ENCODE measurements at regions not wholly inside any gene's neighbourhood (a gene's known extent, or its start where the extent isn't known, plus 50 kb on each side); places are given as distances from the start of the nearest gene placed in this dataset.

DNA sequence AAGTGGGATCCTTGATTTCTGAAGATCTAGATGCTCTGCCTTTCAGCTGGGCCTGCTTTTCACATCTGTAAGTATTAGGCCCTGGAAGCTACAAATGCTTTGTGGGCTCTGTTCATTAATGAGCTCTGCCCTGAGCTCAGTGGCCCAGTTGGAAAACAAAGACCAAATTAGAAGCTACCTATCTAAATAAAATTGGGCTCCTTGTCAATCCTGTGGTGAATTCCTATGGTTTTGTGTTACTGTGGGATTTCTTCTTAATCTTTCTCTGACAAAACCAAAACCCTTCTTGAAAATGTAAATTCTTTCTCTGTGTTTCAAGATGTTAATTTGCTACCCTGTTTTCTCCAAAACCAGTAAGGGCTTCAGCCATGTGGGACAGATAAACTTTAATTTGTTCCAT lies 219.0 kb upstream of the HS6ST1 start:
- no peak for DNase-seq

- DNase-seq: no peak
Measured at GRCh38 chr2:128538396-128538795, 219.7 kb upstream of the HS6ST1 start.

DNA sequence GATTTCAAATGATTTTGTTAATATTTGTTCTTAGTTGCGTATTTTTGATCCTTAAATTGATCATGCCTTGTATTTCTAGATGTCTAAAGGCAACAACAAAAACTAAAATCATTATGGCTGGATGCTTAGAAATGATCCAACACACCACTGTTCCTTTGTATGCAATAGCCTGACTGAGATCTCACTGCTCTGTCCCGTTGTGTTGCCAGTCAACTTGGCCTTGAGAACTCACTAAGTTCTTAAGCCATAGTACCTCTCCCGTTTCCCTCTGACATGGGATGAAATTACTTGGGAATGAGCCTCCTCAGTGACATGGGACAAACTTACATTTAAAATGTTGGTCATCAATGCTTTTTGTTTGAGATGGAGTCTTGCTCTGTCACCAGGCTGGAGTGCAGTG lies 222.0 kb upstream of the HS6ST1 start:
- no peak for DNase-seq

- DNase-seq: no peak
Measured at GRCh38 chr2:128541448-128541847, 222.8 kb upstream of the HS6ST1 start.

GRCh38 chr2:128543036-128543435 lies 224.4 kb upstream of the HS6ST1 start:
- no peak for DNase-seq

GRCh38 chr2:128543646-128544045 lies 225.0 kb upstream of the HS6ST1 start:
- DNase-seq: no peak

GRCh38 chr2:128544321-128545037 lies 225.8 kb upstream of the HS6ST1 start:
- no peak for DNase-seq

- no peak for DNase-seq
Measured at GRCh38 chr2:128545085-128545484, 226.4 kb upstream of the HS6ST1 start.

DNA sequence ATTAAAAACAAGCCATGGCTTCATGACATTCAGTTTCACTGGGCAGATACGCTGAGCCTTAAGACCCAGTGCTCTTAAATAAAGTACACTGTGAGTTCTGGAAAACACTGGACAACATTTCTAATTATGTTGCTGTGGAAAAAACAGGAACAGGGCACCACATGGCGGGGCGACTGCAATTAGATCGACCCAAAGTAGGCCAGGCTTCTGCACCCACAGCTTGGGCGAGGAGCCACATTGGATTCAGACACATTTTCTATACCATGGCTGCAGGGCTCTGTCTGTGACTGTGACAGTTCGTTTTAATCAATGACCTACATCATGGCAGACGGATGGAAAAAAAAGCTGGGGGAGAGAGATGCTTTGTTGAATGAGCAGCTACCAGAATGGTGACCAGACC lies 227.2 kb upstream of the HS6ST1 start:
- no peak for DNase-seq

DNA sequence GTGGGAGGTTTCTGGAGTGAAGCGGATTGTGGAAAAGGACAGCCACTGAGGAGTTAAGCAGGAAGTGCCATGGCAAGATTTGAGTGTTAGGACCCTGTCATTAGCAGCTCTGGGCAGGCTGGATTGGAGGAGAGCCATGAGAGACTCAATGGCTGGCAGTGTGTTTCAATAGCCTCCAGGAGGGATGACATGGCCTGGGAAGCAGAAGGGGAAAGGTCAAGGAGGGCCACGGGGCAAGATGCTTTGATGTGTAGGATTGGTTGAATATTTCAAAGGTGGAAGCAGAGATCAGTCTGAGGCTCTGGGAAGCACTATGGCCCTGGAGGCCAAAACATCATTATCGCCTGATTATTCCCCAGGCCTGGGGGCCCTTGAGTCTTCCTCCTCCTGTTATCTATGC lies 229.0 kb upstream of the HS6ST1 start:
- DNase-seq: no peak

- DNase-seq: no peak
Measured at GRCh38 chr2:128548461-128548891, 229.8 kb upstream of the HS6ST1 start.

- no peak for DNase-seq
Measured at GRCh38 chr2:128549094-128549493, 230.4 kb upstream of the HS6ST1 start.

- DNase-seq: no peak
Measured at GRCh38 chr2:128549646-128550260, 231.1 kb upstream of the HS6ST1 start.

- no peak for DNase-seq
Measured at GRCh38 chr2:128550389-128550788, 231.7 kb upstream of the HS6ST1 start.

- DNase-seq: no peak
Measured at GRCh38 chr2:128550801-128551416, 232.2 kb upstream of the HS6ST1 start.

DNA sequence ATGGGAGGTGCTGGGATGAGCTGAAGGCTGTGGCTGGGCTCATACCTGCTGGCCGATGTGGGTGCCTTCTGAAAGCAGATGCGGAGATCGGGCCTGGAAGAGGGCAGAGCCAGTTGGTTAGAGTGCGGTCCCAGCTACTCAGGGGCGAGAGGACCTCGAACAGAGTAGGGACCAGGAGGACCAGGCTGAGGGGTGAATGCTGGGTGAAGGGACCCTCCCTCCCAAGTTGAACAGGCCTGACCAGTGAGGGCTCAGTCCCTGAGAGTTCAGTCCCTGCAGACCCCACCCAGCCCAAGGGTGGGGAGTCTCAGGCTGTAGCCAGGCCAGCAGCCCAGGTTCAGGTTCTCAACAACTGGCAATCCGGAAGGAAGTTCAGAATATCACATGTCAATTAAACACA lies 232.8 kb upstream of the HS6ST1 start:
- DNase-seq: no peak

DNA sequence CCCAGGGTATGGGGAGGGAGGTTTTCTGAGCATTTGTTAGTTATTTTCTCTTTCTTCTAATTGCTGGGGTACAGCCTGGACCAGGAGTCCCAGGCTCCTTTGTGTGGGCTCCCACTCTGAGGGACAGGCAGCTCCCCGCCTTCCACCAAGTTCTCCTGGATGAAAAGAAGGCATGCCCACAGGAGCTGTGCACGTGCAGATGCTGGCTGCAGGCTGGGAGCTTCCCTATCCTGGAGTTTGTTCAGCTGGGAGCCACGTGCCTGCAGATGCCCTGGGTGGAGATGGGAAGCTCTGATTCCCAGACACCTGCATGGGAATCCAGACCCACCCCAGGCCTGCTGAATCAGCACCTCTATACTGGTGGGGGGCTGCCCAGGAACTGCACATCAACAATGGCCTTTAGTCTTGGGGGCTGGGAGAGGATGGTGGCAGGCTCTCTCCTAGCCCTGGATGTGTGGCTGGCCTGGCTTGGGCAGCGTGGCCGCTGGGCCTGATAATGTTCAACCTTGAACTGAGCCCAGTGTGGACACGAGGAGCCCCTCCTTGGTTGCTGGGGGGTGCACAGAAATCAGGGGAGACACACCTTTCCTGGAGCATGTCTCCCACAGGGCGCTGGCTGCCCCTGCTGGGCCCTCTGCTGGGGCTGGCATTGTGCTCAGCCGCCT lies 233.6 kb upstream of the HS6ST1 start:
- no peak for DNase-seq

GRCh38 chr2:128552806-128553551 lies 234.3 kb upstream of the HS6ST1 start:
- no peak for DNase-seq

DNA sequence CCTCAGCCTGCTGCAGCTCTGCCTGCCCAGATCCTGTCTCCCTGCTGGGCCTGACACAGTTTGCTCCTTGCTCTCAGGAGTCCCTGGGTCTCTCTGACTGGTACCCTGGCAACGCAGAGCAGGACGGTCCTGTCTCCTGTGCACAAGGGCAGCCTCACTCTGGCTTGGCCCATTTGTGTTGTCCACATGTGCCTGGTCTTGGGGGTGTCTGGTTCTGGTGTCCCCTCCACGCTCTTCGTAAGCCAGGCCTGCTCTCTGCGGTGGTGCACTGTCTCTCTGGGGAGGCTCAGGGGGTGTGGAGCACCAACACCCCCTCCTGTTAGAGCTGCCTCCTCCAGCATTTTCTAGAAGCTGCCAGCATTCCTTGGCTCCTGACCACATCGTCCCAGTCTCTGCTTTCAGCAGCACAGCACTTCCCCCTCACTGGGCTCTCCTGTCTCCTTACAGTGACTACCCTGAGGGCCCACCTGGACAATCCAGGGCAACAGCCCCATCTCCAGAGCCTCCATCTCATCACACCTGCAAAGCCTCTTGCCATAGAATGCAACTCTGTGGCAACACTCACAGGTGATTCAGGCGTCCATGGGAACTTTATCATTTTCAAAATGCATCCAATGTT lies 235.6 kb upstream of the HS6ST1 start:
- no peak for DNase-seq

- no peak for DNase-seq
Measured at GRCh38 chr2:128555433-128555832, 236.8 kb upstream of the HS6ST1 start.

- DNase-seq: no peak
Measured at GRCh38 chr2:128556089-128556488, 237.4 kb upstream of the HS6ST1 start.

DNA sequence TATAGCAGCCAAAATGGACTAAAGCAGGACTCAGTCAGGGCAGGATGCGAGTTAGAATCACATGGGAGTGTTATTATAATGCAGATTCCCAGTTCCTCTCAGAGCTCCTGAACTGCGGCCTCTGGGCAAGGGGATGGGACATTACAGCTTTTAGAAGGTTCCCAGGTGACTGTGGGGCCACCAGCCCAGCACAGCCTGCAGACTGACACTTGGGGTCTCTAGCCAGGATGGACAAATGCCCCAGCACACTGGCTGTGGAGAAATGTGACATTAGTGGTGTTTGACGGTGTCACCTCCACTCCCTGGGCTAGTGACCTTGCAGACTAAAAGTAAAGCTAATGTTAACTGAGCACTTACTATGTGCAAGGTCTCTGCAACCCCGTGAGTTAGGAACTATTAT lies 238.0 kb upstream of the HS6ST1 start:
- DNase-seq: no peak

DNA sequence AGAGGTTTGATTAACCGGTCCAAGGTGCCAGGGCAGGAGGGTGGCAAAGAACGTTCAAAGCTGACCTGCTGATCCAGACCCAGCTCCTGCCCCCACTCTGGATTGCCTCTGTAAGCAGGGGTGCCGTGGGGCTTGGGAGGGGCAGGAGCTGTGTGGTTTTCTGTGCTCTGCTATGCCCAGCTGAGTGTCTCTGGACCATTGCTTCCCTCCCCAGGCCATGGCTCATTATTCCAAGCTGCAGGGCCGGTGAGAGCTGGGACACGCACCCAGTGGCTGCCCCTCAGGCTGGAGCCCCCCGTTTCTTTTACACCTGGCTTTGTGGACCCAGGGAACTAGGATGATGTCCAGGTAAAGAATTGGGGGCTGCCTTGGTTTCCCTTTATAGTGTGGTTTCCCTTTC lies 238.4 kb upstream of the HS6ST1 start:
- DNase-seq: no peak

All from stimulated activated CD4-positive, alpha-beta T cell treated with anti-CD3 and anti-CD28 coated beads, Interleukin-12 subunit alpha, Interleukin-12 subunit beta, amount 100 ng/mL, for 4 hours (primary cell).